A172 (cell line): ENCODE measurements at regions not wholly inside any gene's neighbourhood (a gene's known extent, or its start where the extent isn't known, plus 50 kb on each side); places are given as distances from the start of the nearest gene placed in this dataset.
"Not testable (repeated sequence)": the region's sequence is repeated elsewhere in the genome, so short reads cannot be mapped to it uniquely, and the experiment has no call there.

Experiments
- DNase-seq: peaks from one replicate; pipeline ENCODE4 v3.0.0-alpha.2; 2015; ENCODE audit warnings: low spot score

GRCh38 chr7:79778786-79779770 lies 325.6 kb upstream of the MAGI2 start:
- DNase-seq = peak; percentile 38

DNA sequence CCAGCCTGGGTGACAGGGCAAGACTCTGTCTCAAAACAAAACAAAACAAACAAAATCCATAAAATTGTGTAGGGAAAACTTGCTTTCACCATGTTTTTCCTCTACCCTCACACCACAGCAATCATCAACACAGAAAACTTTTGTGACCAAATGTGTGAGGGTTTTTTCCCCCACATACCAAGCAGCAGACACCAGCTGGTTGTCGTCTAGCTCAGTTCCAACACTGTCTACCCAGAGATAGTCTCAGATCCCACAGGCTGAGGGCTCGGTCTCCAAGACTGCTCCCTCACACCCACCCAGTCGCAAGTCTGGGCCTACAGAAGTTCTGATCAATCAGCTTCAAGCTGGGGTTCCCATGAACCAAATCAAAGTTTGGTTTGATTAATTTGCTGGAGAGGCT lies 322.4 kb upstream of the MAGI2 start:
- no peak for DNase-seq

DNA sequence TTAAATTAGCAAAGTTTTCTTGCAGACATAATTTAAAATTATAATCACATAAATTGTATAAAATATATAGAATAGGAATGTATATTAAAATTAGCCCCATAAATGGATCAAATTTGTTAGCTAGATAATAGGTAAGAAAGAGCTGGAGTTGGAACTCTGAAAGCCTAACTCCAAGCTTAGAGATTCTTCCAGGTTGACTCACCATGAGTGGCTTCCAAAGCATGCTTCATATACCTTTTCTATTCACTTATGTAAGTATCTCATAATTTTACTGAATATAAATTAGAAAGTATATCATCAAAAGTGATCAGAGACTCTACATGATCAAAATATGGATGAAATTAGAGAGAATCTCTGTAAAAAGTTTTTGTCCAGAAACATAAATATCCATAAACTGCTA lies 320.7 kb upstream of the MAGI2 start:
- DNase-seq = no peak

DNA sequence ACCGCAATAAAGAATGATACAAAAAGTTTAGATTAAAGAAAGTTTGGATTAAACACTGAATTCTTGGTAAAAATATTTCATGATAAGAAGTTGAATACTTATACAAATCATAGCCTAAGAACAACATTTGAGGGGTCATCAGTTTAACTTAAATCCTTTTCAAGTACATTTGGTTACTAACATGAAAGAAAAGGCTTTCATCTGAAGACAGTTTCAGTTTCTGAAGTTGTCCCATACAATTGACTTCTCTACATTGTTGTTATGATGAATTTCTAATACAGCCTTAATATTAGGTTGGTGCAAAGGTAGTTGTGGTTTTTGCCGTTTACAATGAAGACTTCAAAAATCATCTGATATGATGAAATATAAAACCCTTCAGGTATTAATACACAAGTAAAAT lies 317.5 kb upstream of the MAGI2 start:
- no peak for DNase-seq

DNA sequence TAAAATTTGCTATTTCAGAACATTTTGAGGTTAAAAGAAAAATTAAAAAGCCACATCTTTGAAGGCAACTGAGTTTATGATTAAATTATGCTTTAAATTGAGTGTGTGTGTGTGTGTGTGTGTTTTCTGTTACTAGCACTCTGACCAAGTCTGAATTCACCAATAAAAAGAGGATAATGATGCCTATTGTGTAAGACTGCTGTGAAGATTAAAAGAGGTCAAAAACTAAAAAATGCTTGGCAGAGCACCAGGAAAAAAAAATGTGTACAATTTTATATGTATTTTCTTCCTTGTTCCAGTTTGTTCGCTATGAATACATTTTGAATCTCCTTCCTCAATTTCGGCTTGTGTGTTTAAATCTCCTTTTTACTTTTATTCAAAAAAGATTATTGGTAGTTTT lies 316.6 kb upstream of the MAGI2 start:
- no peak for DNase-seq

DNA sequence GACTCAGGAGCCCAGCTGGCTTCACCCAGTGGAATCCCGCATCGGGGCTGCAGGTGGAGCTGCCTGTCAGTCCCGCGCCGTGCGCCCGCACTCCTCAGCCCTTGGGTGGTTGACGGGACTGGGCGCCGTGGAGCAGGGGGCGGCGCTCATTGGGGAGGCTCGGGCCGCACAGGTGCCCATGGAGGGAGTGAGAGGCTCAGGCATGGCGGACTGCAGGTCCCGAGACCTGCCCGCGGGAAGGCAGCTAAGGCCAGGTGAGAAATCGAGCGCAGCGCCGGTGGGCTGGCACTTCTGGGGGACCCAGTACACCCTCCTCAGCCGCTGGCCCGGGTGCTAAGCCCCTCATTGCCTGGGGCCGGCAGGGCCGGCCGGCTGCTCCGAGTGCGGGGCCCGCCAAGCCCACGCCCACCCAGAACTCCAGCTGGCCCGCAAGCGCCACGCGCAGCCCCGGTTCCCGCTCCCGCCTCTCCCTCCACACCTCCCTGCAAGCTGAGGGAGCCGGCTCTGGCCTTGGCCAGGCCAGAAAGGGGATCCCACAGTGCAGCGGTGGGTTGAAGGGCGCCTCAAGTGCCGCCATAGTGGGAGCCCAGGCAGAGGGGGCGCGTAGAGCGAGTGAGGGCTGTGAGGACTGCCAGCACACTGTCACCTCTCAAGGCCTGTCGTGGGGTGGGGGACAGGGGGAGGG lies 314.6 kb upstream of the MAGI2 start:
- DNase-seq = not testable (repeated sequence)

DNA sequence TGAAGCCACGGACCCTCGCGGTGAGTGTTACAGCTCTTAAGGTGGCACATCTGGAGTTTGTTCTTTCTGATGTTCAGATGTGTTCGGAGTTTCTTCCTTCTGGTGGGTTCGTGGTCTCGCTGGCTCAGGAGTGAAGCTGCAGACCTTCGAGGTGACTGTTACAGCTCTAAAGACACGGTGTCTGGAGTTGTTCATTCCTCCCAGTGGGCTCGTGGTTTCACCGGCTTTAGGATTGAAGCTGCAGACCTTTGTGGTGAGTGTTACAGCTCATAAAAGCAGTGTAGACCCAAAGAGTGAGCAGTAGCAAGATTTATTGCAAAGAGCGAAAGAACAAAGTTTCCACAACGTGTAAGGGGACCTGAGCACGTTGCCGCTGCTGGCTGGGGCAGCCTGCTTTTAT lies 313.7 kb upstream of the MAGI2 start:
- DNase-seq = not testable (repeated sequence)

- DNase-seq = no peak
These were observed 308.5 kb upstream of the MAGI2 start for GRCh38 chr7:79761876-79762429.

- DNase-seq = not testable (repeated sequence)
These were observed 297.5 kb upstream of the MAGI2 start for GRCh38 chr7:79750941-79751340.

DNA sequence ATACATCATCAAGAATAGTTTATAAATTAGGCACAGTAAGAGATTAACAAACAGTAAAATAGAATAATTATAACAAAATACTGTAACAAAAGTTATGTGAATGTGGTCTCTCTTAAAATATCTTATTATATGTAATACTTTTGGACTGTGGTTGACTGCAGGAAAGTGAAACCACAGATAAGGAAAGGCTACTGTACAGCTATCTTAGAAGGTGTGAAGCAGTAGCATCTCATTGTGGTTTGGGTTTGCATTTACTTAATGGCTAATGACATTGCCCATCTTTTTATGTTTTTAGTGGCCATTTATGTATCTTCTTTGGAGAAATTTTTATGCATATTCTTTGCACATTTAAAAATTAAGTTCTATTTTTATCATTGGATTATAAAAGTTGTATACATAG lies 296.4 kb upstream of the MAGI2 start:
- no peak for DNase-seq

DNA sequence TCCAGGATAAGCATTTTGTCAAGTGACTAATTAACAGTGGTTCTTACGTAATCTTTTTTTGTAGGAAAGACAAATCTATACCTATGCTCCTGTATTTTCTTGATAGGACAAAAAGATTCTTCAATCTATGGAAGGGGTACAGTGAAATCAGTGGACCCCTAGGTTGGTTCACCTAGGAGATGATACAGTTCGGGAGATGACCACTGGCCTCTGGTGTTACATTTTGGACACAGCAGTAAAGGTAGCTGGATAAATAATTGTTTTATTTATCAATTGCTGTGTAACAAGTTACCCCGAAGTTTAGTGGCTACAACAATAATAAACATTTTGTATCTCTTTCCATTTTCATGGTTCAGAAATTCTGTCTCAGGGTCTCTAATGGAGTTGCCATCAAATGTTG lies 288.2 kb upstream of the MAGI2 start:
- DNase-seq = no peak

GRCh38 chr7:79740076-79740475 lies 286.6 kb upstream of the MAGI2 start:
- DNase-seq = no peak

- DNase-seq = not testable (repeated sequence)
These were observed 285.7 kb upstream of the MAGI2 start for GRCh38 chr7:79739036-79739709.

- DNase-seq = no peak
These were observed 283.0 kb upstream of the MAGI2 start for GRCh38 chr7:79736418-79736817.

DNA sequence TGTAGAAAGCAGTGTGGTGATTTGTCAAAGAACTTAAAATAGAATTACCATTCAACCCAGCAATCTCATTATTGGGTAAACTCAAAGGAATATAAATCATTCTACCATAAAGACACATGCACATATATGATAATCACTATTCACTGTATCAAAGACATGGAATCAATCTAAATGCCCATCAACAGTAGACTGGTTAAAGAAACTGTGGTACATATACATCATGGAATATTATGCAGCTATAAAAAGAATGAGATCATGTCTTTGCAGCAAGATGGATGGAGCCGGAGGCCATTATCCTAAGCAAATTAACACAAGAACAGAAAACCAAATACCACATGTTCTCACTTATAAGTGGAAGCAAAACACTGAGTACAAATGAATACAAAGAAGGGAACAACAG lies 281.5 kb upstream of the MAGI2 start:
- DNase-seq = no peak

GRCh38 chr7:79734181-79734580 lies 280.7 kb upstream of the MAGI2 start:
- no peak for DNase-seq

GRCh38 chr7:79732535-79732934 lies 279.1 kb upstream of the MAGI2 start:
- DNase-seq = no peak

DNA sequence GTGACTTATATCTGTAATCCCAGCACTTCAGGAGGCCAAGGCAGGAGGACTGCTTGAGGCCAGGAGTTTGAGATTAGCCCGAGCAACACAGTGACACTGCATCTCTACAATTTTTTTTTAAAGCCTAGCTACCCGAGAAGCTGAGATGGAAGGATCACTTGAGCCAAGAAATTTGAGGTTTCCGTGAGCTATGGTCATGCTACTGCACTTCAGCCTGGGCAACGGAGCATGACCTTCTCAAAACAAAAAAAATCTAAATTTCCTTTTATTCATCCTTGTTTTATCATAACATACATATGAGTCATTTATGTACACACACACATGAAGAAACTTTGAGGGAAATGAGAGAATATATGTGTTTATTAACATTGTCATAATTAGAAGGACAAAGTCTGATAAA lies 277.5 kb upstream of the MAGI2 start:
- no peak for DNase-seq

- no peak for DNase-seq
These were observed 270.6 kb upstream of the MAGI2 start for GRCh38 chr7:79723833-79724618.

DNA sequence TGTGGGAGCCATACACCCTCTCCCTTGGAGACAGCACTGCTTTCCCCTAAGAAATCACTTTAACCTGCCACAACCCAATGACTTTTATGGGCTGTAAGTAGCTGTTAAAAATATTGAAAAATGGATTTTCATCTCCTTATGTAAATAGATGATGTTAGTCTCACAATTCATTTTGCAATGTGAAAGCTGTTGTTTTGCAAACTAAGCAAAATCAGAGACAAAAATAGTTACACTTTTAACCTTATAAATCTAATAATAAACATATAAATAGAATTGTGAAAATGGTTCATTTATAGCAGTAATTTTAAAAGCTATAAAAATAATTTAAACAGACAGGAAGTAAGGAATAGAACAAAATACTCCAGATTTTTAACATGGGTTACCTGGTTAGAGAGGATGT lies 268.8 kb upstream of the MAGI2 start:
- DNase-seq = no peak

- DNase-seq = no peak
These were observed 265.7 kb upstream of the MAGI2 start for GRCh38 chr7:79719216-79719615.
